DOHH2 (cell line): ENCODE measurements at regions not wholly inside any gene's neighbourhood (a gene's known extent, or its start where the extent isn't known, plus 50 kb on each side); places are given as distances from the start of the nearest gene placed in this dataset.

Experiments used
- CTCF ChIP-seq: fragments of 200-600 bp; sonication (generic); IDR thresholded peaks from one replicate; pipeline ENCODE4 v1.5.1; 2014; ENCODE audit warnings: antibody characterized with exemption, mild to moderate bottlenecking, low read depth, low read length; ENCODE audit not compliant: poor library complexity, severe bottlenecking
- EZH2phosphoT487 ChIP-seq: fragments of 200-600 bp; sonication (generic); IDR thresholded peaks from 2 replicates; pipeline ENCODE4 v1.6.1; 2017; ENCODE audit warnings: borderline replicate concordance, mild to moderate bottlenecking, antibody characterized with exemption, low read length, moderate library complexity, mixed read lengths

DNA sequence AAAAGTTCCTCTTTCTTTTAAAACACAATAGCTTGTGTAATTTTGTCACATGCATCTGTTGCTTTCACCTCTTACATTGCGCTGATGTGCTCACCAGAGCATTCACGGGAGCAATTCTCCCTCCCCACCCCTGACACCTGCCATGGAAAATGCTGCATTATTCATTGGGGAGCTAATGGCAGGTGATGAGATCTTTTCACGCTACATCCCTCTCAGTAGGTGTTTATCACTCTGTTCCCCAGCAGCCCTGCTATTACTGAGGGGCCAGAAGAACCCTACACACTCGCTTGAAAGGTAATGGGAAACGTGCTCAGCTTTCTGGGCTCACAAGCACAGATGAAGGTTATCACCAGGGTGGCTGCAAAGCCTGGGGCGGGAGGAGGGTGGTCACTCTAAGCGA, 398.0 kb downstream of the PSAT1 start:
- TF ChIP-seq CTCF (no peak), EZH2phosphoT487 (no peak)
